Suprapubic skin (tissue), 4 donors: ENCODE measurements at regions not wholly inside any gene's neighbourhood (a gene's known extent, or its start where the extent isn't known, plus 50 kb on each side); places are given as distances from the start of the nearest gene placed in this dataset.

Experiments used
- DNase-seq, 2 donors: peaks; one replicate each; pipeline ENCODE4 v3.0.0-alpha.2; 2019; ENCODE audit warnings: low spot score in 2 of 2
- H3K27ac ChIP-seq: fragments of 200-600 bp; sonication (generic); one replicate; pipeline ENCODE4 v1.5.1; 2019
- H3K27me3 ChIP-seq: fragments of 200-600 bp; sonication (generic); one replicate; pipeline ENCODE4 v1.5.1; 2019
- H3K36me3 ChIP-seq: fragments of 200-600 bp; sonication (generic); one replicate; pipeline ENCODE4 v1.5.1; 2019
- H3K4me1 ChIP-seq: fragments of 200-600 bp; sonication (generic); one replicate; pipeline ENCODE4 v1.5.1; 2019
- H3K4me3 ChIP-seq: fragments of 200-600 bp; sonication (generic); one replicate; pipeline ENCODE4 v1.5.1; 2019; ENCODE audit warnings: mild to moderate bottlenecking
- H3K9me3 ChIP-seq: fragments of 200-600 bp; sonication (generic); one replicate; pipeline ENCODE4 v1.5.1; 2019
- CTCF ChIP-seq, 2 donors: fragments of 200-600 bp in 1 of 2; fragments of 450-650 bp in 1 of 2; sonication (generic) in 1 of 2; IDR thresholded peaks; one replicate each; pipeline ENCODE4 v1.5.1; 2016 to 2019; ENCODE audit warnings: antibody characterized with exemption in 2 of 2, mild to moderate bottlenecking in 1 of 2, moderate library complexity in 1 of 2
- EP300 ChIP-seq: sonication (generic); formaldehyde crosslinking; IDR thresholded peaks from one replicate; pipeline ENCODE4 v1.6.1; 2017; ENCODE audit warnings: antibody characterized with exemption
- POLR2A ChIP-seq, 2 donors: fragments of 450-650 bp; IDR thresholded peaks; one replicate each; pipeline ENCODE4 v1.6.1; 2017; ENCODE audit warnings: antibody characterized with exemption in 2 of 2, mild to moderate bottlenecking in 2 of 2, moderate library complexity in 2 of 2
- POLR2AphosphoS5 ChIP-seq, 3 donors: sonication (generic); formaldehyde crosslinking; IDR thresholded peaks; one replicate each; pipeline ENCODE4 v1.6.1; 2017; ENCODE audit warnings: antibody characterized with exemption in 3 of 3
- WGBS: methylation state at CpG from one replicate; pipeline ENCODE4 v1.1.5; 2018; 5-methylcytosine and 5-hydroxymethylcytosine counted together

DNA sequence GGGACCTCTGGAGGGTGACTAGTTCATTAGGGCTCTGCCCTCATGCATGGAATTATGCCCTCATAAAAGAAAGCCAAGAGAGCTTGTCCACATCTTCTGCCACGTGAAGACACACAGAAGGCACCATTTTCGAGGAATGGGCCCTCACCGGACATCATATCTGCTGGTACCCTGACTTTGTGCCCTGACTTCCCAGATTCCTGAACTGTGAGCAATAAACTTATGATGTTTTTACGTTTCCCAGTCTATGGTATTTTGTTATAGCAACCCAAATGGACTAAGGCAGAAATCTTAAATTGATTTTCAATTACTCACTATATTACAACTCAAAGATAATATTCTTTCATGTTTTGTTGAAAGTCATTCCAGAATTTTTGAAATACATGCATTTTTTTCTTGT lies 163.8 kb upstream of the PAPPA start:
- no peak for TF ChIP-seq CTCF (IDR thresholded peaks at IDR 0.05)
- TF ChIP-seq POLR2A (IDR thresholded peaks at IDR 0.05), result no peak
- WGBS, result 79% methylated on average over 4 of the region's 4 CpGs
- Histone ChIP-seq H3K4me3 (no peak overlapping the region), H3K4me1 (no peaks in the 10 kb centered on the region), H3K27ac (no peak overlapping the region), H3K36me3 (no peaks in the 10 kb centered on the region), H3K27me3 (no peaks in the 10 kb centered on the region), H3K9me3 (no peaks in the 10 kb centered on the region)
- no peak for DNase-seq

GRCh38 chr9:115992834-115993233 lies 160.8 kb upstream of the PAPPA start:
- WGBS, result 82% methylated on average over 4 of the region's 4 CpGs
- no peaks in the 10 kb centered on the region for H3K9me3 ChIP-seq
- H3K27ac ChIP-seq, result no peak overlapping the region
- no peaks in the 10 kb centered on the region for H3K4me1 ChIP-seq
- no peak for DNase-seq
- no peak overlapping the region for H3K4me3 ChIP-seq
- no peaks in the 10 kb centered on the region for H3K36me3 ChIP-seq
- no peak for TF ChIP-seq EP300
- no peak for TF ChIP-seq POLR2AphosphoS5 (IDR thresholded peaks at IDR 0.05)
- TF ChIP-seq POLR2A (IDR thresholded peaks at IDR 0.05), result no peak
- TF ChIP-seq CTCF (IDR thresholded peaks at IDR 0.05), result no peak
- H3K27me3 ChIP-seq, result no peaks in the 10 kb centered on the region

DNA sequence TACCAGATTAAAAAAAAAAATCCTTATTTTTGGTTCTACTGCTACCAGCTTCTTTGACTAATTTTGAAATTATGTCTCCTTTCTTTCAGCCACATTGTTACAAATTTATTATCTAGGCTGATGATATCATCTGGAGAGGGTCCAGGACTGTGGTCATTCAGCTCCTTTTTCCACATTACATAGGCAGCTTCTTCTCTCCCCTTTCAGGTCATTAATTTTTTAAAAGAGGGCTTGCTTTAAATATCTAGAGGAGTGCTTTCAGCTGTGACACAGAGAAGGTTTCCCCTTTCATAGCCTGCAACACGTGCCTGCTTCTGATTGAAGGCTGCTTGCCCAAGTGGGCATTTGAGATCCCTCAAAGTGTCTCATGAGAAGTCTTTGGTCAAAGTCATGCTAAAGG lies 155.7 kb upstream of the PAPPA start:
- no peak for DNase-seq
- Histone ChIP-seq H3K27ac (no peak overlapping the region), H3K4me3 (no peak overlapping the region), H3K27me3 (no peaks in the 10 kb centered on the region), H3K4me1 (no peaks in the 10 kb centered on the region), H3K9me3 (no peaks in the 10 kb centered on the region), H3K36me3 (no peaks in the 10 kb centered on the region)
- TF ChIP-seq POLR2AphosphoS5 (IDR thresholded peaks at IDR 0.05) (no peak), POLR2A (IDR thresholded peaks at IDR 0.05) (no peak), EP300 (no peak), CTCF (IDR thresholded peaks at IDR 0.05) (no peak)
- 73% methylated on average over 1 of the region's 1 CpG for WGBS

- no peak for TF ChIP-seq POLR2A (IDR thresholded peaks at IDR 0.05)
- no peak for TF ChIP-seq POLR2AphosphoS5 (IDR thresholded peaks at IDR 0.05)
- TF ChIP-seq EP300, result no peak
- no peak for TF ChIP-seq CTCF (IDR thresholded peaks at IDR 0.05)
- no peak overlapping the region for H3K27ac ChIP-seq
- no peaks in the 10 kb centered on the region for H3K36me3 ChIP-seq
- H3K4me3 ChIP-seq, result no peak overlapping the region
- H3K9me3 ChIP-seq, result no peaks in the 10 kb centered on the region
- H3K27me3 ChIP-seq, result no peaks in the 10 kb centered on the region
- DNase-seq, result no peak
- H3K4me1 ChIP-seq, result no peaks in the 10 kb centered on the region
These were observed 154.9 kb upstream of the PAPPA start for GRCh38 chr9:115998666-115999065.

DNA sequence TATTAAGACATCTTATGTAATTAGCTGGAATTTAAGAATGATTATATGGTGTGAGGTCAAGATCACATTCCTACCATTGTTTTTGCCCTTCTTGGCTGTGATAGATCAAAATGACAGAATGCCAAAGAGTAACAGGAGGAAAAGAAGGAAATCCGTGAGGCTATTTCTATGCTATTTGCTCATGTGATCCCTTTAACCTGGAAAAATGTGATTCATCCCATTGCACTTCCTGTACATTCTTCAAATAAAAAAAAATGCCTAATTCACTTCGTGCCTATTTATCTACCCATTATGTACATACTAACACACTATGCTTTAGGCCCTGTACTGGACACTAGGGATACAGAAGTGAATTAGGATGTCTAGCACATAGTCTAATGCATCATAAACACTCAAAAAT lies 154.1 kb upstream of the PAPPA start:
- no peak overlapping the region for H3K4me3 ChIP-seq
- H3K27ac ChIP-seq, result no peak overlapping the region
- H3K27me3 ChIP-seq, result no peaks in the 10 kb centered on the region
- H3K36me3 ChIP-seq, result no peaks in the 10 kb centered on the region
- no peak for DNase-seq
- H3K9me3 ChIP-seq, result no peaks in the 10 kb centered on the region
- H3K4me1 ChIP-seq, result no peaks in the 10 kb centered on the region
- WGBS, result 72% methylated on average over 2 of the region's 2 CpGs
- TF ChIP-seq POLR2AphosphoS5 (IDR thresholded peaks at IDR 0.05) (no peak), CTCF (IDR thresholded peaks at IDR 0.05) (no peak), POLR2A (IDR thresholded peaks at IDR 0.05) (no peak), EP300 (no peak)
